ENCODE measurements at regions not wholly inside any gene's neighbourhood (a gene's known extent, or its start where the extent isn't known, plus 50 kb on each side); places are given as distances from the start of the nearest gene placed in this dataset.

GRCh38 chr15:59931646-59932261 is 72.4 kb upstream of the FOXB1 start:
- TF ChIP-seq CTCF (conservative IDR thresholded peaks at IDR 0.05 in 1 of 2, IDR thresholded peaks at IDR 0.05 in 1 of 2; ENCODE audit: low read depth in 1 of 2, low read length in 2 of 2) (no peak), EZH2 (IDR thresholded peaks at IDR 0.05; ENCODE audit: low read length, missing control alignments) (no peak)

Data from fibroblast of lung (primary cell).